ENCODE measurements at regions not wholly inside any gene's neighbourhood (a gene's known extent, or its start where the extent isn't known, plus 50 kb on each side); places are given as distances from the start of the nearest gene placed in this dataset.
A peak's percentile ranks its signal among the peaks of the same experiment; 100 is the strongest.

DNA sequence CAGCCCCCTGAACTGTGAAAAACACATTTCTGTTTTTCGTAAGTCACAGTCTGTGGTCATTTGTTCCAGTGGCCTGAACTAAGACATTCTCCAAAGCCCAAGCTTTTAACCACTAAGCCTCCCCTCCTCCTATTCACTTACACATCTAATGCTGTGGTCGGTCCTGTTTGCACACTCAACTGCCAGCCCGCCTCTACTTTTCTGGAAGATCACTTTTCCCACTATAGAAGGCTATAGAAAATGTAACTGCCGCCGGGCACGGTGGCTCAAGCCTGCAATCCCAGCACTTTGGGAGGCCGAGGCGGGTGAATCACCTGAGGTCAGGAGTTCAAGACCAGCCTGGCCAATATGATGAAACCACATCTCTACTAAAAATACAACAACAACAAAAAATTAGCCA is 524.7 kb upstream of the TMEM132C start:
- H3K9me3 ChIP-seq: no peaks in the 10 kb centered on the region
- no peak overlapping the region for H3K4me2 ChIP-seq
- H3K27ac ChIP-seq: no peak overlapping the region
- no peaks in the 10 kb centered on the region for H4K20me1 ChIP-seq
- H3K36me3 ChIP-seq: no peaks in the 10 kb centered on the region
- no peaks in the 10 kb centered on the region for H3K4me1 ChIP-seq
- no peak overlapping the region for H3K9ac ChIP-seq
- no peaks in the 10 kb centered on the region for H3K27me3 ChIP-seq
- no peak overlapping the region for H3K4me3 ChIP-seq
- no peak for TF ChIP-seq Cebpa-rat (IDR thresholded peaks at IDR 0.05)

- Histone ChIP-seq H3K9me3 (no peaks in the 10 kb centered on the region), H3K27ac (no peak overlapping the region), H3K36me3 (no peaks in the 10 kb centered on the region), H3K4me1 (no peaks in the 10 kb centered on the region), H3K9ac (no peak overlapping the region), H3K4me3 (no peak overlapping the region), H4K20me1 (no peaks in the 10 kb centered on the region), H3K27me3 (no peaks in the 10 kb centered on the region), H3K4me2 (no peak overlapping the region)
- no peak for TF ChIP-seq Cebpa-rat (IDR thresholded peaks at IDR 0.05)
These were observed 521.3 kb upstream of the TMEM132C start for GRCh38 chr12:127745469-127746212.

- TF ChIP-seq Cebpa-rat (IDR thresholded peaks at IDR 0.05): no peak
- no peaks in the 10 kb centered on the region for H3K9me3 ChIP-seq
These were observed 517.6 kb upstream of the TMEM132C start for GRCh38 chr12:127749416-127749815.

DNA sequence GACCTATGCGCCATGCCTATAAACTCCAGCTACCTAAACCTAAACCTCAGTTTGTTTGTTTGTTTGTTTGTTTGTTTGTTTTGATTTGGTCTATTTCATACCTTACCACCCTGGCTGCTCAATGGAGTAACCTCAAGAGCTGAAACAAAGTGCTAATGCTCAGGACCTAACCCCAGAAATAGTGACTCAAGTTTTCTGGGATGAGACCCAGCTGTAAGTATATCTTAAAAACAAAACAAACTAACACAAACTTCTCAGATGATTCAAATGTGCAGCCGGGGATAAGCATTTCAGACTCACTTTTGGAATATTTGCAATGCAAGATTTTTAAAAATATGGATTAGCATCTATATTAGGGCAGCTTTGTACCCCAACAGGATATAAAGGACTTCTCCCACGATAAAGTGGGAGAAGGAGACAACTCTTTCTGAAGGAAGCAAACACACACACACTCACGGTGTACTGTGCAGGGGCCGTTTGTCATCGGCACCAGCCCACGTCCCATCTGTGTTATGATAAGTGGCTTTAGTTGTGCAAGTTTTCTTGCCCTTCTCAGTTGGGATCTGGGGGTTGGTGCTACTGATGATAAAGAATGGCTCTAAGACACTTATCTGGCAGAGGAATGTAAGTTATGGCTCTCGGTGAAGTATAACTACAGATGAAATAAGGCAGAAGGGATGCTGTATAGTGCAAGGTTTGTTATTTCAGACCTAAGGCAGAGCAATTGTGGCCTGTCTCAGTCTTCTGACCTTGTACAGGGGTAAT is 516.7 kb upstream of the TMEM132C start:
- no peak overlapping the region for H3K9ac ChIP-seq
- no peak overlapping the region for H3K27ac ChIP-seq
- H3K27me3 ChIP-seq: no peaks in the 10 kb centered on the region
- H3K4me1 ChIP-seq: no peaks in the 10 kb centered on the region
- no peaks in the 10 kb centered on the region for H3K36me3 ChIP-seq
- H3K4me2 ChIP-seq: no peak overlapping the region
- no peak for TF ChIP-seq Cebpa-rat (IDR thresholded peaks at IDR 0.05)
- H4K20me1 ChIP-seq: no peaks in the 10 kb centered on the region
- H3K4me3 ChIP-seq: no peak overlapping the region
- no peaks in the 10 kb centered on the region for H3K9me3 ChIP-seq

More at GRCh38 chr12:127749416-127749815, 517.6 kb upstream of the TMEM132C start:
- H3K9ac ChIP-seq: no peak overlapping the region
- H3K4me2 ChIP-seq: no peak overlapping the region
- H3K27me3 ChIP-seq: no peaks in the 10 kb centered on the region
- no peaks in the 10 kb centered on the region for H3K4me1 ChIP-seq
- no peaks in the 10 kb centered on the region for H3K36me3 ChIP-seq
- no peak overlapping the region for H3K27ac ChIP-seq
- no peaks in the 10 kb centered on the region for H4K20me1 ChIP-seq
- H3K4me3 ChIP-seq: no peak overlapping the region

DNA sequence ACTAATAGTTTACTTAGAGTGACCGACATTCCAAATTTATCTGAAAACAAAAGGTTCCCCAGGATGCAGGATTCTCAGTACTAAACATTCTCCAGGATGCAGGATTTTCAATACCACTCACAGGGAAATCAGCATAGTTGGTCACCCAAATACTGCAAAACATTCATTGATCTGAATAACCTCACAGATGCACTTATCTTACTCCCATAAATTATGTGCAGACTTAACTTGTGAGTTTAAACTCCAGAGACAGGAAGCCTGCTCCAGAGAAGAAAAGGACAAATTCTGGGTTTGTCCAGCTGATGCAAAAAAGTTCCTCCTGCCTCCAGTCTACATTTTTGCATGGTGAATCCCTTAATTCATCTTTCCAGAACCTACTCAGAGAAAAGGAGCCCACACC is 514.2 kb upstream of the TMEM132C start:
- Histone ChIP-seq H4K20me1 (no peaks in the 10 kb centered on the region), H3K4me2 (no peak overlapping the region), H3K9ac (no peak overlapping the region), H3K4me1 (no peaks in the 10 kb centered on the region), H3K9me3 (0 out of 2 replicates have a peak, but pooled peaks cover 4% of the 10 kb centered on the region), H3K36me3 (no peaks in the 10 kb centered on the region), H3K27me3 (no peaks in the 10 kb centered on the region), H3K27ac (no peak overlapping the region), H3K4me3 (no peak overlapping the region)
- no peak for TF ChIP-seq Cebpa-rat (IDR thresholded peaks at IDR 0.05)

DNA sequence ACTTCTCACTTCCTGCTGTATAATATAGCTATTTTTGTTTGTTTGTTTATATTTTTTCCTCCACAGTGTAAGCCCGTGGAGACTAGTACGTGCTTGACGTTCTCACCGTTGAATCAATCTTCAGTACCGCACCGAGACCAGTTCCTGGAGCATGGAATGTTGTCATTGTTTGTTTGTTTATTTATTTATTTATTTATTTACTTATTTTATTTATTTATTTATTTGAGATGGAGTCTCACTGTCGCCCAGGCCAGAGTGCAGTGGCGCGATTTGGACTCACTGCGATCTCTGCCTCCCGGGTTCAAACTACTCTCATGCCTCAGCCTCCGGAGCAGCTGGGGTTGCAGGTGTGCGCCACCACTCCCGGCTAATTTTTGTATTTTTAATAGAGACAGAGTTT is 506.6 kb upstream of the TMEM132C start:
- Histone ChIP-seq H3K4me2 (no peak overlapping the region), H3K9me3 (peaks cover 16% of the 10 kb centered on the region), H3K27ac (no peak overlapping the region), H3K9ac (no peak overlapping the region), H3K36me3 (no peaks in the 10 kb centered on the region), H3K27me3 (no peaks in the 10 kb centered on the region), H4K20me1 (no peaks in the 10 kb centered on the region), H3K4me1 (no peaks in the 10 kb centered on the region), H3K4me3 (no peak overlapping the region)
- TF ChIP-seq Cebpa-rat (IDR thresholded peaks at IDR 0.05): no peak

GRCh38 chr12:127760996-127761395 is 506.0 kb upstream of the TMEM132C start:
- H3K4me3 ChIP-seq: no peak overlapping the region
- H4K20me1 ChIP-seq: no peaks in the 10 kb centered on the region
- no peak overlapping the region for H3K27ac ChIP-seq
- no peak for TF ChIP-seq Cebpa-rat (IDR thresholded peaks at IDR 0.05)
- H3K9me3 ChIP-seq: peaks cover 16% of the 10 kb centered on the region
- H3K9ac ChIP-seq: no peak overlapping the region
- no peaks in the 10 kb centered on the region for H3K36me3 ChIP-seq
- H3K27me3 ChIP-seq: no peaks in the 10 kb centered on the region
- no peak overlapping the region for H3K4me2 ChIP-seq
- no peaks in the 10 kb centered on the region for H3K4me1 ChIP-seq

DNA sequence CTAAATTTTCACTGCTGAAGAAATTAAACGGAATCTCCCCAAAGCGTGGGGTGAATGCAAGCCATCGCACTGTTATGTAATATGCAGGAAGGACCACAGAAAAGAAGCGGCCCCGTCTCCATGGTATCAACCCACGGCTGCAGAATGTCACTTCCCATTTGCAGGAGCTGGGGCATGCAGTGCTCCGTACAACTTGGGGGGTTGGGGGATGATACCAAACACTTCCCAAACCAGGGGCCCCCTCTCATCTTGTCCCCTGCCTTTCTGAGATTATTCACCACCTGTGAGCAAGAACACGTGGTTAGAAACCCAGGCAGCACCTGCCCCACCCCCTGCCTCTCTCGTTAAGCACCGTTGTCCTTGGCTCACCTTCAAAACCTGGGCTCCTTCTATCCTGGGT is 505.1 kb upstream of the TMEM132C start:
- no peaks in the 10 kb centered on the region for H4K20me1 ChIP-seq
- H3K9me3 ChIP-seq: peaks cover 12% of the 10 kb centered on the region
- no peaks in the 10 kb centered on the region for H3K27me3 ChIP-seq
- H3K4me2 ChIP-seq: no peak overlapping the region
- no peaks in the 10 kb centered on the region for H3K36me3 ChIP-seq
- H3K4me1 ChIP-seq: no peaks in the 10 kb centered on the region
- TF ChIP-seq Cebpa-rat (IDR thresholded peaks at IDR 0.05): no peak
- no peak overlapping the region for H3K9ac ChIP-seq
- H3K4me3 ChIP-seq: no peak overlapping the region
- H3K27ac ChIP-seq: no peak overlapping the region

DNA sequence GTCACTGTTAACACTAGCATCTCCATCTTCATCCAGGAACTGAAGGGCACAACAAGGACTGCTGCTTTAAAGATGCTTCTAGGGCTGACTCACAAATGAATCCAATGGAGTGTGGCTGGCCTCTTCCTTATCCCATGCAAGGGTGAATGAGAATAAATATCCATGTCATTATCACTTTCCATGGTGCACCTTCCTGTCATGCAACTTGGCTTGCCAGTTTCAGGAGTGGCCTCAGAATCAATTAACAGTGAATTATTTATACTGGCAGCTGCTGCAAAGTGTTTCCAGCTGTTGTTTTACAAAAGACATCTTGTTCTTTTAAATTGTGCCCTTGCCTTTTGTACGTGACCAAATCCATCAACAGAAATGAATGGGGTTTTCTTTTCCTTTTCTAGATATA is 499.3 kb upstream of the TMEM132C start:
- Histone ChIP-seq H3K36me3 (no peaks in the 10 kb centered on the region), H3K4me3 (no peak overlapping the region), H4K20me1 (no peaks in the 10 kb centered on the region), H3K27me3 (no peaks in the 10 kb centered on the region), H3K4me1 (peaks cover 33% of the 10 kb centered on the region), H3K4me2 (no peak overlapping the region), H3K9ac (no peak overlapping the region), H3K27ac (no peak overlapping the region), H3K9me3 (peaks cover 12% of the 10 kb centered on the region)
- TF ChIP-seq Cebpa-rat (IDR thresholded peaks at IDR 0.05): no peak

DNA sequence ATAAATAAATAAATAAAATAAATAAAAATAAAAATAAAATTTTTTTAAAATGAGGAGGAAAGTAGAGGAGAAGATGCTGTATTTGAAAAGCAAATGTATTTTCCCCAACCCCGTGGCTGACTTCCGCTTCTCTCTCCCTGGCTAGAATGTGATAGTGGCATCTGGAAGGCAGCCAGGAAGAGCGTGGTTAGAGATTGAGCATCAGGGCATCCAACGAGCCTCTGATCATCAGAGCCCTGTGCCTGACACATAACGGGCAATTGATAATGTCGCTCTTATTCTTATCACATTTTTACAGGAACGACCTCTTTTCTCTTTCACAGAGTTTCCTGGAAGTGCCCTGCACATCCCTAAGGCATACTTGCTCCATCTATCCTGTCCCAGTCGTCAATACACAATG is 496.9 kb upstream of the TMEM132C start:
- no peak overlapping the region for H3K27ac ChIP-seq
- H3K4me3 ChIP-seq: no peak overlapping the region
- H3K4me2 ChIP-seq: peak overlapping the region; percentile 60
- TF ChIP-seq Cebpa-rat (IDR thresholded peaks at IDR 0.05): no peak
- no peaks in the 10 kb centered on the region for H3K9me3 ChIP-seq
- H3K36me3 ChIP-seq: no peaks in the 10 kb centered on the region
- no peaks in the 10 kb centered on the region for H4K20me1 ChIP-seq
- no peaks in the 10 kb centered on the region for H3K27me3 ChIP-seq
- no peak overlapping the region for H3K9ac ChIP-seq
- peaks cover 38% of the 10 kb centered on the region for H3K4me1 ChIP-seq
